GM12878 (cell line): ENCODE measurements at regions not wholly inside any gene's neighbourhood (a gene's known extent, or its start where the extent isn't known, plus 50 kb on each side); places are given as distances from the start of the nearest gene placed in this dataset.

Source experiments
- ATAC-seq: fragments of 200-7000 bp; cut with Tn5 transposase; 3 replicates; pipeline ENCODE4 v1.9.1; 2020; ENCODE audit warnings: mild to moderate bottlenecking, moderate library complexity
- BruUV-seq: library from RNA; stranded (reverse); fragments of 400-500 nt; replicated peaks from 2 replicates; lab custom pipeline; 2021; lab: Mats Ljungman, UMichigan
- CTCF ChIA-PET: fragments of 300-600 bp; sonication (Branson Sonifier 250); formaldehyde crosslinking; extraction: SDS; loops from one replicate; lab custom pipeline; 2021; ENCODE audit warnings: inconsistent platforms; lab: Yijun Ruan, JAX
- POLR2A ChIA-PET: fragments of 350-600 bp; formaldehyde crosslinking; extraction: SDS; loops from one replicate; lab custom pipeline; 2021; ENCODE audit warnings: inconsistent platforms; lab: Charles Lee
- RAD21 ChIA-PET: fragments of 300-600 bp; sonication (Branson Sonifier 250); formaldehyde crosslinking; loops from one replicate; lab custom pipeline; 2023; ENCODE audit warnings: antibody characterized with exemption; ENCODE audit not compliant: unreplicated experiment; lab: Charles Lee
- SMC1A ChIA-PET: fragments of 300-600 bp; sonication (Branson Sonifier 250); formaldehyde crosslinking; loops from one replicate; lab custom pipeline; 2023; ENCODE audit not compliant: unreplicated experiment, uncharacterized antibody; lab: Charles Lee
- DNase-seq: peaks from one replicate; pipeline ENCODE4 v3.0.0-alpha.2; 2011; ENCODE audit warnings: low read depth, low spot score
- FAIRE-seq: peaks from 3 replicates; lab custom pipeline; 2011; peaks lifted over from hg19 to GRCh38; lab: Jason Lieb, UNC
- H2AFZ ChIP-seq: 2 replicates; pipeline ENCODE4 v1.6.0; 2011; ENCODE audit warnings: low read depth, low read length, control low read depth; ENCODE audit not compliant: control insufficient read depth
- H3K27ac ChIP-seq: 2 replicates; pipeline ENCODE4 v1.5.1; 2011; ENCODE audit warnings: control low read depth; ENCODE audit not compliant: control insufficient read depth, insufficient read depth
- H3K27me3 ChIP-seq, 2 experiments: replicated peaks in 1 of 2; 2 replicates each; pipeline versions ENCODE4 v1.6.0 to v1.6.1; 2011; ENCODE audit warnings: low read length in 1 of 2; ENCODE audit not compliant: control insufficient read depth in 2 of 2, insufficient read depth in 2 of 2
- H3K36me3 ChIP-seq, 2 experiments: 2 replicates each; pipeline ENCODE4 v1.5.1; 2011; ENCODE audit warnings: low read length in 1 of 2; ENCODE audit not compliant: control insufficient read depth in 2 of 2, insufficient read depth in 2 of 2
- H3K4me1 ChIP-seq: 2 replicates; pipeline ENCODE4 v1.6.1; 2011; ENCODE audit warnings: mild to moderate bottlenecking, low read length, moderate library complexity, mixed read lengths; ENCODE audit not compliant: control insufficient read depth, insufficient read depth
- H3K4me2 ChIP-seq: 2 replicates; pipeline ENCODE4 v1.6.0; 2011; ENCODE audit warnings: control low read depth; ENCODE audit not compliant: control insufficient read depth, insufficient read depth
- H3K4me3 ChIP-seq: fragments of 200-600 bp; sonication (generic); 2 replicates; pipeline ENCODE4 v1.5.1; 2016
- H3K79me2 ChIP-seq: 2 replicates; pipeline ENCODE4 v1.6.0; 2011; ENCODE audit warnings: low read length; ENCODE audit not compliant: control insufficient read depth, insufficient read depth
- H3K9ac ChIP-seq: 2 replicates; pipeline ENCODE4 v1.8.0; 2011; ENCODE audit warnings: low read length, control low read depth, mixed read lengths; ENCODE audit not compliant: control insufficient read depth, insufficient read depth
- H3K9me3 ChIP-seq: replicated peaks from 3 replicates; pipeline ENCODE4 v1.5.1; 2011; ENCODE audit warnings: mild to moderate bottlenecking, low read length; ENCODE audit not compliant: control insufficient read depth, insufficient read depth
- H4K20me1 ChIP-seq: 2 replicates; pipeline ENCODE4 v1.6.0; 2011; ENCODE audit not compliant: control insufficient read depth, insufficient read depth
- ASH2L ChIP-seq: fragments of 300-600, 200-600 bp; sonication (generic); IDR thresholded peaks from 2 replicates; pipeline ENCODE4 v1.6.1; 2017; ENCODE audit warnings: low read depth, mild to moderate bottlenecking, borderline replicate concordance
- HDAC2 ChIP-seq: fragments of 200-600 bp; sonication (generic); IDR thresholded peaks from 2 replicates; pipeline ENCODE4 v1.6.1; 2017
- JUND ChIP-seq: IDR thresholded peaks from 2 replicates; pipeline ENCODE4 v1.6.1; 2012; ENCODE audit warnings: low read depth, mild to moderate bottlenecking, low read length, improper control_type of control experiment, moderate library complexity
- KLF5 ChIP-seq: fragments of 450-650 bp; IDR thresholded peaks from 2 replicates; pipeline ENCODE4 v1.6.1; 2014; ENCODE audit warnings: mild to moderate bottlenecking; ENCODE audit not compliant: partially characterized antibody
- NR2C1 ChIP-seq: fragments of 450-650 bp; IDR thresholded peaks from 2 replicates; pipeline ENCODE4 v1.6.1; 2017; ENCODE audit warnings: antibody characterized with exemption, mild to moderate bottlenecking, moderate library complexity
- RAD51 ChIP-seq: fragments of 450-650 bp; IDR thresholded peaks from 2 replicates; pipeline ENCODE4 v1.6.1; 2016; ENCODE audit warnings: moderate library complexity, mild to moderate bottlenecking, inconsistent platforms
- RCOR1 ChIP-seq: conservative IDR thresholded peaks from 2 replicates; pipeline ENCODE4 v1.6.1; 2012; ENCODE audit warnings: low read depth, low read length, improper control_type of control experiment
- STAT1 ChIP-seq: fragments of 450-650 bp; conservative IDR thresholded peaks from 2 replicates; pipeline ENCODE4 v1.6.1; 2014; ENCODE audit warnings: antibody characterized with exemption, mild to moderate bottlenecking
- TBL1XR1 ChIP-seq: IDR thresholded peaks from 2 replicates; pipeline ENCODE4 v1.6.1; 2012; ENCODE audit warnings: low read depth, low read length, improper control_type of control experiment
- ZBED1 ChIP-seq: IDR thresholded peaks from 2 replicates; pipeline ENCODE4 v1.6.1; 2016; ENCODE audit warnings: borderline replicate concordance
- in situ Hi-C: fragments of 300-500 bp; cut with MboI; formaldehyde crosslinking; loops from 9 replicates; pipeline ENCODE4 v1.14.3; 2018; ENCODE audit warnings: mixed read lengths
- intact Hi-C: fragments of 100-400 bp; cut with micrococcal nuclease; formaldehyde crosslinking; loops from one replicate; pipeline ENCODE4 v1.14.2; 2022; ENCODE audit not compliant: unreplicated experiment
- TF ChIP-seq, protein P1 (sequence below): IDR thresholded peaks from 2 replicates; pipeline ENCODE4 v1.6.1; 2011; ENCODE audit warnings: low read depth, mild to moderate bottlenecking, low read length, moderate library complexity, borderline replicate concordance; ENCODE audit errors: extremely low read depth
- TF ChIP-seq, protein P2 (sequence below): IDR thresholded peaks from 2 replicates; pipeline ENCODE4 v1.6.1; 2011; ENCODE audit warnings: low read depth, low read length, improper control_type of control experiment, borderline replicate concordance
- TF ChIP-seq, protein P3 (sequence below): fragments of 450-650 bp; IDR thresholded peaks from 2 replicates; pipeline ENCODE4 v1.6.1; 2017; ENCODE audit warnings: low read depth, mild to moderate bottlenecking, moderate library complexity

DNA sequence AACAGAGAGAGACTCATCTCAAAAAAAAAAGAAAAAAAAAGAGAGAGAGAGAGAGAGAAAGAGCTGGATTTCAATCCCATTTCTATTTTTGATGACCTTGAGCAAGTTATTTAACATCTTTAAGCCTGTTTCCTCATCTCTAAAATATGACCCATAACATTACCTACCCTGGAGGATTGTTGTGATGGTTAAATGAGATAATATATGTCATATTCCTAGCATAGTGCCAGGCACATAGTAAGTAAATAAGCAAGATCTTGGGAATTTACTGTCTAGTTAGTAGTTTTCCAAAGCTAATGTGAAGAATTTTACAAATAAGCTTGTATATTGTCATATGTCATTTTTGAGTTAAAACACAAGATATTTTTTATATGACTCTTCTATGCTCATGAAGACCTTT lies 236.5 kb downstream of the PHLDA1 start:
- H3K9ac ChIP-seq, result no peak overlapping the region
- POLR2A ChIA-PET, result interaction anchor here (0.7 kb wide), 1 partner anchor 149 kb away, joined by 3 read pairs; no protein-coding TSS in a partner anchor
- H3K9me3 ChIP-seq, result no peaks in the 10 kb centered on the region
- H3K4me1 ChIP-seq, result no peaks in the 10 kb centered on the region
- DNase-seq (no peak), FAIRE-seq (no peak), ATAC-seq (no peak)
- SMC1A ChIA-PET, result interaction anchor here (0.6 to 1.8 kb wide), 8 partner anchors 9 to 651 kb away, joined by 3 to 5 read pairs (median 4); no protein-coding TSS in a partner anchor
- intact Hi-C loops, result no loop called here
- no peak overlapping the region for H3K4me3 ChIP-seq
- in situ Hi-C loops, result no loop called here
- H3K79me2 ChIP-seq, result no peaks in the 10 kb centered on the region
- RAD21 ChIA-PET, result interaction anchor here (1.1 kb wide), 1 partner anchor 8 kb away, joined by 3 read pairs; no protein-coding TSS in a partner anchor
- no peaks in the 10 kb centered on the region for H4K20me1 ChIP-seq
- H3K27me3 ChIP-seq, result no peaks in the 10 kb centered on the region
- CTCF ChIA-PET, result interaction anchor here (1.5 kb wide), 1 partner anchor 14 kb away, joined by 3 read pairs; no protein-coding TSS in a partner anchor
- no peak overlapping the region for H2AFZ ChIP-seq
- no peak overlapping the region for H3K27ac ChIP-seq
- H3K36me3 ChIP-seq, result no peaks in the 10 kb centered on the region
- H3K4me2 ChIP-seq, result no peak overlapping the region
- no TSS peak for BruUV-seq
- TF ChIP-seq RAD51 (no peak), ZBED1 (no peak), TBL1XR1 (no peak), ASH2L (no peak), HDAC2 (no peak), STAT1 (no peak), RCOR1 (no peak), JUND (no peak), NR2C1 (no peak), KLF5 (no peak)
- TF ChIP-seq, protein P1, sequence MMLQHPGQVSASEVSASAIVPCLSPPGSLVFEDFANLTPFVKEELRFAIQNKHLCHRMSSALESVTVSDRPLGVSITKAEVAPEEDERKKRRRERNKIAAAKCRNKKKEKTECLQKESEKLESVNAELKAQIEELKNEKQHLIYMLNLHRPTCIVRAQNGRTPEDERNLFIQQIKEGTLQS, result no peak
- TF ChIP-seq, protein P2, sequence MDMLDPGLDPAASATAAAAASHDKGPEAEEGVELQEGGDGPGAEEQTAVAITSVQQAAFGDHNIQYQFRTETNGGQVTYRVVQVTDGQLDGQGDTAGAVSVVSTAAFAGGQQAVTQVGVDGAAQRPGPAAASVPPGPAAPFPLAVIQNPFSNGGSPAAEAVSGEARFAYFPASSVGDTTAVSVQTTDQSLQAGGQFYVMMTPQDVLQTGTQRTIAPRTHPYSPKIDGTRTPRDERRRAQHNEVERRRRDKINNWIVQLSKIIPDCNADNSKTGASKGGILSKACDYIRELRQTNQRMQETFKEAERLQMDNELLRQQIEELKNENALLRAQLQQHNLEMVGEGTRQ, result no peak
- TF ChIP-seq, protein P3, sequence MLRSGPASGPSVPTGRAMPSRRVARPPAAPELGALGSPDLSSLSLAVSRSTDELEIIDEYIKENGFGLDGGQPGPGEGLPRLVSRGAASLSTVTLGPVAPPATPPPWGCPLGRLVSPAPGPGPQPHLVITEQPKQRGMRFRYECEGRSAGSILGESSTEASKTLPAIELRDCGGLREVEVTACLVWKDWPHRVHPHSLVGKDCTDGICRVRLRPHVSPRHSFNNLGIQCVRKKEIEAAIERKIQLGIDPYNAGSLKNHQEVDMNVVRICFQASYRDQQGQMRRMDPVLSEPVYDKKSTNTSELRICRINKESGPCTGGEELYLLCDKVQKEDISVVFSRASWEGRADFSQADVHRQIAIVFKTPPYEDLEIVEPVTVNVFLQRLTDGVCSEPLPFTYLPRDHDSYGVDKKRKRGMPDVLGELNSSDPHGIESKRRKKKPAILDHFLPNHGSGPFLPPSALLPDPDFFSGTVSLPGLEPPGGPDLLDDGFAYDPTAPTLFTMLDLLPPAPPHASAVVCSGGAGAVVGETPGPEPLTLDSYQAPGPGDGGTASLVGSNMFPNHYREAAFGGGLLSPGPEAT, result no peak
